Left lobe of liver (tissue), 2 donors: ENCODE measurements at regions not wholly inside any gene's neighbourhood (a gene's known extent, or its start where the extent isn't known, plus 50 kb on each side); places are given as distances from the start of the nearest gene placed in this dataset.

Experiments used
- ATAC-seq: fragments of 200-7000 bp; cut with Tn5 transposase; one replicate; pipeline ENCODE4 v1.9.1; 2020; ENCODE audit warnings: mild to moderate bottlenecking, moderate library complexity
- DNase-seq: peaks from one replicate; pipeline ENCODE4 v3.0.0-alpha.2; 2020; ENCODE audit warnings: low spot score
- donor health status: DM: no; HTN: no; CAD: no; lungs with moderate emphysema.
- donor health status: DM: no; HTN: yes; CAD: no.

- DNase-seq (no peak), ATAC-seq (no peak)
These were observed 332.5 kb downstream of the FRK start for GRCh38 chr6:115728171-115728570.

- no peak for ATAC-seq
- DNase-seq = no peak
These were observed 339.1 kb downstream of the FRK start for GRCh38 chr6:115721564-115721963.

- ATAC-seq = peak; percentile 67
These were observed 339.8 kb downstream of the FRK start for GRCh38 chr6:115720900-115721299.

GRCh38 chr6:115717472-115717871 lies 343.2 kb downstream of the FRK start:
- DNase-seq (no peak), ATAC-seq (no peak)

More at GRCh38 chr6:115720900-115721299, 339.8 kb downstream of the FRK start:
- no peak for DNase-seq

GRCh38 chr6:115717062-115717461 lies 343.6 kb downstream of the FRK start:
- DNase-seq = no peak
- ATAC-seq = peak; percentile 53

GRCh38 chr6:115712291-115712961 lies 348.3 kb downstream of the FRK start:
- DNase-seq (no peak), ATAC-seq (no peak)

GRCh38 chr6:115708850-115709249 lies 351.8 kb downstream of the FRK start:
- ATAC-seq = no peak
- no peak for DNase-seq

GRCh38 chr6:115706981-115707380 lies 353.7 kb downstream of the FRK start:
- DNase-seq (no peak), ATAC-seq (no peak)

- DNase-seq = no peak
- no peak for ATAC-seq
These were observed 354.4 kb downstream of the FRK start for GRCh38 chr6:115706324-115706723.

GRCh38 chr6:115704028-115704427 lies 356.7 kb downstream of the FRK start:
- DNase-seq = no peak
- ATAC-seq = no peak

GRCh38 chr6:115691433-115691832 lies 369.3 kb downstream of the FRK start:
- no peak for ATAC-seq
- DNase-seq = no peak

- ATAC-seq = no peak
- no peak for DNase-seq
These were observed 369.8 kb downstream of the FRK start for GRCh38 chr6:115690854-115691253.

- DNase-seq = no peak
- ATAC-seq = peak; percentile 97
These were observed 378.5 kb downstream of the FRK start for GRCh38 chr6:115681978-115682775.

- no peak for DNase-seq
- no peak for ATAC-seq
These were observed 380.1 kb downstream of the FRK start for GRCh38 chr6:115680621-115681020.

- ATAC-seq (no peak), DNase-seq (no peak)
These were observed 383.5 kb downstream of the FRK start for GRCh38 chr6:115677198-115677597.

- peak; percentile 92 for ATAC-seq
- no peak for DNase-seq
These were observed 385.2 kb downstream of the FRK start for GRCh38 chr6:115675443-115675842.

GRCh38 chr6:115668781-115669180 lies 391.9 kb downstream of the FRK start:
- ATAC-seq = peak; percentile 83

GRCh38 chr6:115668211-115668610 lies 392.5 kb downstream of the FRK start:
- ATAC-seq = no peak
- DNase-seq = no peak

More at GRCh38 chr6:115668781-115669180, 391.9 kb downstream of the FRK start:
- DNase-seq = no peak

- no peak for DNase-seq
These were observed 393.1 kb downstream of the FRK start for GRCh38 chr6:115667478-115668026.

GRCh38 chr6:115666997-115667396 lies 393.7 kb downstream of the FRK start:
- no peak for DNase-seq
- no peak for ATAC-seq

More at GRCh38 chr6:115667478-115668026, 393.1 kb downstream of the FRK start:
- ATAC-seq = peak; percentile 71

GRCh38 chr6:115665310-115665709 lies 395.4 kb downstream of the FRK start:
- no peak for ATAC-seq
- DNase-seq = no peak

- DNase-seq (no peak), ATAC-seq (no peak)
These were observed 397.0 kb downstream of the FRK start for GRCh38 chr6:115663681-115664080.
